ENCODE measurements at regions not wholly inside any gene's neighbourhood (a gene's known extent, or its start where the extent isn't known, plus 50 kb on each side); places are given as distances from the start of the nearest gene placed in this dataset.

GRCh38 chr14:96931751-96932150, 134.6 kb downstream of the VRK1 start:
- DNase-seq (ENCODE audit: low read depth): no peak

- no peak for DNase-seq (ENCODE audit: low read depth)
Measured at GRCh38 chr14:96934638-96935330, 137.6 kb downstream of the VRK1 start.

- no peak for DNase-seq (ENCODE audit: low read depth)
Measured at GRCh38 chr14:96938946-96939345, 141.8 kb downstream of the VRK1 start.

- no peak for DNase-seq (ENCODE audit: low read depth)
Measured at GRCh38 chr14:96940009-96940408, 142.8 kb downstream of the VRK1 start.

- no peak for DNase-seq (ENCODE audit: low read depth)
Measured at GRCh38 chr14:96944297-96944696, 147.1 kb downstream of the VRK1 start.

GRCh38 chr14:96945721-96946120, 148.5 kb downstream of the VRK1 start:
- no peak for DNase-seq (ENCODE audit: low read depth)

- no peak for DNase-seq (ENCODE audit: low read depth)
Measured at GRCh38 chr14:96949594-96949993, 152.4 kb downstream of the VRK1 start.

GRCh38 chr14:96951511-96951910, 154.3 kb downstream of the VRK1 start:
- no peak for DNase-seq (ENCODE audit: low read depth)

GRCh38 chr14:96953087-96953874, 156.1 kb downstream of the VRK1 start:
- DNase-seq (ENCODE audit: low read depth): no peak

GRCh38 chr14:96953875-96954185, 156.6 kb downstream of the VRK1 start:
- DNase-seq (ENCODE audit: low read depth): no peak

- no peak for DNase-seq (ENCODE audit: low read depth)
Measured at GRCh38 chr14:96956464-96957239, 159.5 kb downstream of the VRK1 start.

GRCh38 chr14:96958057-96958456, 160.9 kb downstream of the VRK1 start:
- no peak for DNase-seq (ENCODE audit: low read depth)

GRCh38 chr14:96959992-96960391, 162.8 kb downstream of the VRK1 start:
- no peak for DNase-seq (ENCODE audit: low read depth)

GRCh38 chr14:96960598-96961116, 163.5 kb downstream of the VRK1 start:
- DNase-seq (ENCODE audit: low read depth): no peak

GRCh38 chr14:96961895-96962294, 164.7 kb downstream of the VRK1 start:
- DNase-seq (ENCODE audit: low read depth): no peak

GRCh38 chr14:96962337-96962736, 165.2 kb downstream of the VRK1 start:
- DNase-seq (ENCODE audit: low read depth): no peak

- no peak for DNase-seq (ENCODE audit: low read depth)
Measured at GRCh38 chr14:96964726-96965415, 167.7 kb downstream of the VRK1 start.

GRCh38 chr14:96965885-96966595, 168.9 kb downstream of the VRK1 start:
- no peak for DNase-seq (ENCODE audit: low read depth)

GRCh38 chr14:96975116-96975515, 177.9 kb downstream of the VRK1 start:
- DNase-seq (ENCODE audit: low read depth): no peak

GRCh38 chr14:96978525-96979272, 181.5 kb downstream of the VRK1 start:
- no peak for DNase-seq (ENCODE audit: low read depth)

GRCh38 chr14:96979611-96980074, 182.5 kb downstream of the VRK1 start:
- DNase-seq (ENCODE audit: low read depth): no peak

Data from CMK (cell line).